ENCODE measurements at regions not wholly inside any gene's neighbourhood (a gene's known extent, or its start where the extent isn't known, plus 50 kb on each side); places are given as distances from the start of the nearest gene placed in this dataset.
"Not testable (repeated sequence)": the region's sequence is repeated elsewhere in the genome, so short reads cannot be mapped to it uniquely, and the experiment has no call there.

- H3K4me3 Mint-ChIP-seq: no peak overlapping the region
- no peaks in the 10 kb centered on the region for H3K9me3 Mint-ChIP-seq
- no peaks in the 10 kb centered on the region for H3K4me1 Mint-ChIP-seq (ENCODE audit: low read depth)
- ATAC-seq (replicated peaks in 1 of 2) (no peak), DNase-seq (no peak)
- H3K27me3 Mint-ChIP-seq (ENCODE audit: low read depth): no peaks in the 10 kb centered on the region
- H3K27ac Mint-ChIP-seq: no peak overlapping the region
- H3K36me3 Mint-ChIP-seq (ENCODE audit: insufficient read depth in 2 of 2): no peaks in the 10 kb centered on the region
Observed at GRCh38 chr20:57815405-57815804, 105.6 kb upstream of the PMEPA1 start.

GRCh38 chr20:57814529-57814928 is 104.7 kb upstream of the PMEPA1 start:
- no peak for ATAC-seq (replicated peaks in 1 of 2)
- H3K36me3 Mint-ChIP-seq (ENCODE audit: insufficient read depth in 2 of 2): no peaks in the 10 kb centered on the region
- no peak overlapping the region for H3K27ac Mint-ChIP-seq
- H3K27me3 Mint-ChIP-seq (ENCODE audit: low read depth): no peaks in the 10 kb centered on the region
- H3K9me3 Mint-ChIP-seq: no peaks in the 10 kb centered on the region
- no peak for DNase-seq
- H3K4me1 Mint-ChIP-seq (ENCODE audit: low read depth): no peaks in the 10 kb centered on the region
- H3K4me3 Mint-ChIP-seq: no peak overlapping the region

GRCh38 chr20:57813509-57814269 is 103.9 kb upstream of the PMEPA1 start:
- H3K27ac Mint-ChIP-seq: no peak overlapping the region
- H3K4me3 Mint-ChIP-seq: no peak overlapping the region
- ATAC-seq (replicated peaks in 1 of 2): no peak
- no peaks in the 10 kb centered on the region for H3K4me1 Mint-ChIP-seq (ENCODE audit: low read depth)
- H3K27me3 Mint-ChIP-seq (ENCODE audit: low read depth): no peaks in the 10 kb centered on the region
- no peaks in the 10 kb centered on the region for H3K9me3 Mint-ChIP-seq
- H3K36me3 Mint-ChIP-seq (ENCODE audit: insufficient read depth in 2 of 2): no peaks in the 10 kb centered on the region
- DNase-seq: no peak

GRCh38 chr20:57812632-57813031 is 102.8 kb upstream of the PMEPA1 start:
- not testable (repeated sequence) for H3K27me3 Mint-ChIP-seq (ENCODE audit: low read depth); H3K4me1 Mint-ChIP-seq (ENCODE audit: low read depth); H3K36me3 Mint-ChIP-seq (ENCODE audit: insufficient read depth in 2 of 2); ATAC-seq (replicated peaks in 1 of 2); DNase-seq; H3K27ac Mint-ChIP-seq; H3K9me3 Mint-ChIP-seq; H3K4me3 Mint-ChIP-seq

GRCh38 chr20:57811374-57812020 is 101.7 kb upstream of the PMEPA1 start:
- Mint-ChIP-seq H3K9me3 (no peaks in the 10 kb centered on the region), H3K36me3 (ENCODE audit: insufficient read depth in 2 of 2) (no peaks in the 10 kb centered on the region), H3K4me3 (no peak overlapping the region), H3K4me1 (ENCODE audit: low read depth) (no peaks in the 10 kb centered on the region), H3K27ac (no peak overlapping the region), H3K27me3 (ENCODE audit: low read depth) (peaks cover 13% of the 10 kb centered on the region)
- DNase-seq: no peak
- ATAC-seq (replicated peaks in 1 of 2): no peak

GRCh38 chr20:57810511-57811373 is 100.9 kb upstream of the PMEPA1 start:
- Mint-ChIP-seq H3K36me3 (ENCODE audit: insufficient read depth in 2 of 2) (no peaks in the 10 kb centered on the region), H3K9me3 (no peaks in the 10 kb centered on the region), H3K4me3 (no peak overlapping the region), H3K27me3 (ENCODE audit: low read depth) (peaks cover 15% of the 10 kb centered on the region), H3K4me1 (ENCODE audit: low read depth) (no peaks in the 10 kb centered on the region), H3K27ac (no peak overlapping the region)
- DNase-seq (no peak), ATAC-seq (replicated peaks in 1 of 2) (no peak)

- DNase-seq: no peak
- Mint-ChIP-seq H3K9me3 (no peaks in the 10 kb centered on the region), H3K27me3 (ENCODE audit: low read depth) (peaks cover 22% of the 10 kb centered on the region), H3K36me3 (ENCODE audit: insufficient read depth in 2 of 2) (no peaks in the 10 kb centered on the region), H3K4me3 (no peak overlapping the region), H3K4me1 (ENCODE audit: low read depth) (no peaks in the 10 kb centered on the region), H3K27ac (no peak overlapping the region)
- ATAC-seq (replicated peaks in 1 of 2): no peak
Observed at GRCh38 chr20:57809661-57810172, 99.9 kb upstream of the PMEPA1 start.

GRCh38 chr20:57809149-57809548 is 99.3 kb upstream of the PMEPA1 start:
- no peaks in the 10 kb centered on the region for H3K36me3 Mint-ChIP-seq (ENCODE audit: insufficient read depth in 2 of 2)
- no peak overlapping the region for H3K27ac Mint-ChIP-seq
- H3K9me3 Mint-ChIP-seq: no peaks in the 10 kb centered on the region
- no peak overlapping the region for H3K4me3 Mint-ChIP-seq
- H3K27me3 Mint-ChIP-seq (ENCODE audit: low read depth): peaks cover 22% of the 10 kb centered on the region
- no peaks in the 10 kb centered on the region for H3K4me1 Mint-ChIP-seq (ENCODE audit: low read depth)
- no peak for ATAC-seq (replicated peaks in 1 of 2)
- no peak for DNase-seq

GRCh38 chr20:57808264-57809070 is 98.7 kb upstream of the PMEPA1 start:
- Mint-ChIP-seq H3K36me3 (ENCODE audit: insufficient read depth in 2 of 2) (no peaks in the 10 kb centered on the region), H3K4me1 (ENCODE audit: low read depth) (no peaks in the 10 kb centered on the region), H3K4me3 (no peak overlapping the region), H3K27me3 (ENCODE audit: low read depth) (peaks cover 22% of the 10 kb centered on the region), H3K27ac (no peak overlapping the region), H3K9me3 (no peaks in the 10 kb centered on the region)
- DNase-seq: no peak
- ATAC-seq (replicated peaks in 1 of 2): no peak

- Mint-ChIP-seq H3K9me3 (no peaks in the 10 kb centered on the region), H3K4me1 (ENCODE audit: low read depth) (no peaks in the 10 kb centered on the region), H3K4me3 (no peak overlapping the region), H3K27ac (no peak overlapping the region), H3K36me3 (ENCODE audit: insufficient read depth in 2 of 2) (no peaks in the 10 kb centered on the region), H3K27me3 (ENCODE audit: low read depth) (peaks cover 22% of the 10 kb centered on the region)
- no peak for DNase-seq
- no peak for ATAC-seq (replicated peaks in 1 of 2)
Observed at GRCh38 chr20:57807401-57808263, 97.8 kb upstream of the PMEPA1 start.

GRCh38 chr20:57806975-57807374 is 97.2 kb upstream of the PMEPA1 start:
- no peak for ATAC-seq (replicated peaks in 1 of 2)
- Mint-ChIP-seq H3K27ac (no peak overlapping the region), H3K27me3 (ENCODE audit: low read depth) (peaks cover 22% of the 10 kb centered on the region), H3K9me3 (no peaks in the 10 kb centered on the region), H3K4me3 (no peak overlapping the region), H3K36me3 (ENCODE audit: insufficient read depth in 2 of 2) (no peaks in the 10 kb centered on the region), H3K4me1 (ENCODE audit: low read depth) (no peaks in the 10 kb centered on the region)
- DNase-seq: no peak

GRCh38 chr20:57806476-57806875 is 96.7 kb upstream of the PMEPA1 start:
- H3K4me3 Mint-ChIP-seq: no peak overlapping the region
- DNase-seq (no peak), ATAC-seq (replicated peaks in 1 of 2) (no peak)
- H3K27ac Mint-ChIP-seq: no peak overlapping the region
- no peaks in the 10 kb centered on the region for H3K9me3 Mint-ChIP-seq
- no peaks in the 10 kb centered on the region for H3K36me3 Mint-ChIP-seq (ENCODE audit: insufficient read depth in 2 of 2)
- peaks cover 22% of the 10 kb centered on the region for H3K27me3 Mint-ChIP-seq (ENCODE audit: low read depth)
- H3K4me1 Mint-ChIP-seq (ENCODE audit: low read depth): no peaks in the 10 kb centered on the region

Measured in activated T-cell treated with anti-CD3 and anti-CD28 coated beads, Interleukin-2, amount 50 U/mL, for 72 hours (primary cell).